GM19351 (cell line): ENCODE measurements at regions not wholly inside any gene's neighbourhood (a gene's known extent, or its start where the extent isn't known, plus 50 kb on each side); places are given as distances from the start of the nearest gene placed in this dataset.

ENCODE experiments used
- ATAC-seq: cut with Tn5 transposase; IDR thresholded peaks from one replicate; pipeline ENCODE4 v1.9.1; 2021; ENCODE audit warnings: mild to moderate bottlenecking, moderate library complexity; ENCODE audit not compliant: unreplicated experiment

- no peak for ATAC-seq
Observed at GRCh38 chr5:109476292-109476691, 66.5 kb upstream of the PJA2 start.

- ATAC-seq: no peak
Observed at GRCh38 chr5:109469896-109470662, 60.3 kb upstream of the PJA2 start.

GRCh38 chr5:109468737-109469420 lies 59.1 kb upstream of the PJA2 start:
- peak; percentile 97 for ATAC-seq

DNA sequence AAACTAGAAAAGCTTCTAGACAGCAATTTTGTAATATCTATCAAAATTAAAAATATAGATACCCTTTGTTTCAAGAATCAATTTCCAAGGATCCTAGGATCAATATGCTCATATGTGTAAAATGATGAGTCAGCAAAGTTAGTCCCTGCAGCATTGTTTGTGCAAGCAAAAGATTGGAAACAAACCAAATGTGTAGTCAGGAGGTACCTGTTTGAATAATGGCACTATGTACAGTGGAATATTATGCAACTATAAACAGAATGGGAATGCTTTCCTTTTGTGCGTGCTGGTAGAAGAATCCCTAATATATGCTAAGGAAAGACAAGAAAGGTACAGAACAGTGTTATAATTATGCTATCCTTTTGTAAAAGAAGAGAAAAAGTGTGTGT lies 58.5 kb upstream of the PJA2 start:
- no peak for ATAC-seq

- no peak for ATAC-seq
Observed at GRCh38 chr5:109467058-109467457, 57.3 kb upstream of the PJA2 start.
